Activated naive CD4-positive, alpha-beta T cell treated with anti-CD3 and anti-CD28 coated beads, Interleukin-2, amount 50 U/mL, for 72 hours (primary cell): ENCODE measurements at regions not wholly inside any gene's neighbourhood (a gene's known extent, or its start where the extent isn't known, plus 50 kb on each side); places are given as distances from the start of the nearest gene placed in this dataset.
A peak's percentile ranks its signal among the peaks of the same experiment; 100 is the strongest.

Source experiments
- ATAC-seq, 2 donors: fragments of 150-1000 bp; cut with Tn5 transposase; 2 replicates each; pipeline ENCODE4 v1.10.0; 2021; ENCODE audit warnings: mild to moderate bottlenecking in 2 of 2, moderate library complexity in 2 of 2
- DNase-seq, 2 donors: peaks; one replicate each; pipeline ENCODE4 v3.0.0; 2021 to 2022; ENCODE audit warnings: low spot score in 2 of 2
- H3K27ac Mint-ChIP-seq, 2 donors: one replicate each; pipeline ENCODE4 v1.8.0; 2022; ENCODE audit warnings: mild to moderate bottlenecking in 2 of 2, mixed read lengths in 2 of 2
- H3K36me3 Mint-ChIP-seq, 2 donors: one replicate each; pipeline ENCODE4 v1.8.0; 2022; ENCODE audit warnings: mixed read lengths in 2 of 2
- H3K9me3 Mint-ChIP-seq, 2 donors: one replicate each; pipeline ENCODE4 v1.8.0; 2022; ENCODE audit warnings: mixed read lengths in 2 of 2

DNA sequence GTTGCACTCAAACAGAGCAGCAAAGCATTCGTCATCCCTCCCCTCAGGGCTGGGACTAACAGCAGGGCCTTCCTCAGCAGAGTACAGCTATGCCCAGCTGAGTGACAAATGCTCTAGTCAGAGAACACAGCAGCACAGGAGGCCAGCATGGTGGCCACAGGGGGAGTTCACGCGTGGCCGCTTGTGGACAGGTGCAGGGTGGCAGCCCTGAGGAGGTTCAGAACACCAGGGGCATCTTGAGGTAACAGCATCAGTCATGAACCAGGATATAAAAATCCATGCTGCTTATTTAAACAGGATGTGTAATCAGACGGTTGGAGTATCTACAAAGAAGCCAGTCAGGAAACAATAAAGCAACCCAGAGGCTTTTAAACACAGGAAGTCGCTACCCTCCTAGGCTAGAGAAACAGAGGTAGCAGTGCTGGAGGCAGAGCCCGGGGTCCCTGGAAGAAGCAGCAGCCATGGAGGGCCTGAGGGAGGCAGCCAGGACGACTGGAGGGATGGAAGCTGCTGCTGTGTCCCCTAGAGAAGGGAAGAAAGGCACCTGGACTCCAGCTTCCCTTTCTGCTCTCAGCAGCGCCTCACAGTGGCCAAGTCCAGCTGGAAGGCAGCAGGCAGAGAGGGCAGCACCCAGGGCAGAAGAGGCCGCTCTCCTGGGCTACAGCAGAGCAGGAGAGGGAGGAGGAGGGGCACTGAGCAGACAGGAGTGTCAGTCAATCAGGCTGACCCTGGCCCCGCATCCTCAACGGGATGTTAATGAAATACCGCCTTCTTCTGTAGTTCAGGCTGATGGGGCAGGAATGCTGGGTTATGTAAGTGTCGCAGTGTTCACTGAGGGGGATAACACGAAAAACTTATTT is 70.8 kb upstream of the UCN3 start:
- DNase-seq, result peak; percentile 75 to 85
- Mint-ChIP-seq H3K27ac (peak overlapping the region; percentile 95 to 98), H3K9me3 (peaks cover 7 to 12% of the 10 kb centered on the region in 2 donors), H3K36me3 (peaks cover 13 to 40% of the 10 kb centered on the region in 2 donors)
- peak; percentile 64 to 79 for ATAC-seq

DNA sequence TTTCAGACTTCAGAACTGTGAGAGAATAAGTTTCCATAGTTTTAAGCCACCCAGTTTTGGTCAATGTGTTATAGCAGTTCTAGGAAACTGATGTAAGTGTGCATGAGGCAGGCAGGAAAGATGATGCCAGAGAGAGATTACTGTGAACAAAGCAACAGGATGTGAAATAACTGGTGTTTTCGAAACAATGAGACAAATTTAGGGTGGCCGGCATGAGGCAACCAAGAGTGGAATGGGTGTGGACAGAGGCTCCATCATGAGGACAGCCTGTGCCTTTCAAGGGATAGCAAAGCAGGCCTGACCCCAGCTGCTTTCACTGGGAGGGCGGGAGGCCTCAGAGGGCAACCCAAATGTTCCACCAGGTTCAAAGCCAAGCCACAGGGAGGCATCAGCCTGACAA is 67.3 kb upstream of the UCN3 start:
- peak in 1 of 2 donors; percentile 24 for DNase-seq
- Mint-ChIP-seq H3K9me3 (peaks cover 0 to 4% of the 10 kb centered on the region in 2 donors), H3K27ac (peak overlapping the region; percentile 48 to 98), H3K36me3 (peaks cover 20 to 66% of the 10 kb centered on the region in 2 donors)
- ATAC-seq, result peak; percentile 38 to 73

DNA sequence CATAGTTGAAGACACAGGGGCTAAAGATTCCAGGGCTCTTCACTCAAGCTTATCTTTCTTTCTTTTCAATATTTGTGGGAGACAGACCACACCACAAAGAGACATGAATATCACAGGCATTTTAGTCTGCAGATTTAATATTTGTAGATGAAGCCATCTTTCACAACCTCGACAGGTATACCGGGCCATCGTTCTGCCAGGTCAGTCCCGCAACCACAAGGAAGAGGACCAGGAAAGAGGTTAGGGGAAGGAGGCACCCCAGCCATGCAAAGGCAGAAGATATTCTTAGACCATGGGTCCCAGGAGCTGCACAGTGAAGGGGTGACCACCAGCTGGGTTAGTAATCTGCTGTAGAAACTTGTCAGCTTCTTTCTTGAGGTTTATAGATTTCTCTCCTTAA is 66.8 kb upstream of the UCN3 start:
- Mint-ChIP-seq H3K9me3 (peaks cover 0 to 4% of the 10 kb centered on the region in 2 donors), H3K27ac (peak overlapping the region; percentile 48 to 98), H3K36me3 (peaks cover 16 to 70% of the 10 kb centered on the region in 2 donors)
- ATAC-seq, result no peak
- DNase-seq, result no peak

DNA sequence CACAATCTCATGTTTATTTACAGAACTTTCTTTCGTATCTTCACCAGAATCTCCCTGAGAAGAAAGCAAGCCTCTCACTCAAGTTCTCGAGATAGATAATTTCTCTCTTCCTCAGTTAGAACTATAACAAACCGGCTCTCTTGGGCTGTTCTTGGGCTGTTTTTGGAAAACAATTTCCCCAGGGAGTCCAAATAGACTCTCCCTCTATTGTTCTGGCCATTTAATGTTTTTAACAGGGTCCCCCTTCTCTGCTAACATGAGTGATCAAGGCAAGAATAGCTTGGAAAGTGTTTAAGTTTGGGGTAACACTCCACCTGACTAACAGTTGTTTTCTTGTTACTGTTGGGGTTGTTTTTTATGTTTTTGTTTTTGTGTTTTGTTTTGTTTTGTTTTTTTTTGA is 64.8 kb upstream of the UCN3 start:
- peaks cover 25 to 81% of the 10 kb centered on the region in 2 donors for H3K36me3 Mint-ChIP-seq

DNA sequence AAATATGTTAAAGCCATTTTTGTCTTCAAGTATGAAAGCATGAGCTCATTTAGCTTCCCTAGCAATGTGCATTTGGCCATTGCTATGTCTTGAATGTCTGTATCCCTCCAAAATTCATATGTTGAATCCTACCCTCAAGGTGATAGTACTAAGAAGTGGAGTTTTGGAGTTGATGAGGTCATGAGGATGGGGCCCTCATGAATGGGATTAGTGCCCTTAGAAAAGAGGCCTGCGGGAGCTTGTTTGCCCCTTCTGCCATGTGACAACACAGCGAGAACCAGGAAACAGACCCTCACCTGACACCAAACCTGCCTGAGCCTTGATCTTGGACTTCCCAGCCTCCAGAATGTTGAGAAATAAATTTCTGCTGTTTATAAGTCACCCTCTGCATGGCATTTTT is 61.3 kb upstream of the UCN3 start:
- peaks cover 23 to 70% of the 10 kb centered on the region in 2 donors for H3K36me3 Mint-ChIP-seq
- ATAC-seq (no peak), DNase-seq (no peak)
- H3K9me3 Mint-ChIP-seq, result peaks cover 9 to 18% of the 10 kb centered on the region in 2 donors
- no peak overlapping the region for H3K27ac Mint-ChIP-seq

More for the DNA sequence above, 64.8 kb upstream of the UCN3 start:
- ATAC-seq (no peak), DNase-seq (no peak)
- Mint-ChIP-seq H3K9me3 (peaks cover 4 to 13% of the 10 kb centered on the region in 2 donors), H3K27ac (no peak overlapping the region)

DNA sequence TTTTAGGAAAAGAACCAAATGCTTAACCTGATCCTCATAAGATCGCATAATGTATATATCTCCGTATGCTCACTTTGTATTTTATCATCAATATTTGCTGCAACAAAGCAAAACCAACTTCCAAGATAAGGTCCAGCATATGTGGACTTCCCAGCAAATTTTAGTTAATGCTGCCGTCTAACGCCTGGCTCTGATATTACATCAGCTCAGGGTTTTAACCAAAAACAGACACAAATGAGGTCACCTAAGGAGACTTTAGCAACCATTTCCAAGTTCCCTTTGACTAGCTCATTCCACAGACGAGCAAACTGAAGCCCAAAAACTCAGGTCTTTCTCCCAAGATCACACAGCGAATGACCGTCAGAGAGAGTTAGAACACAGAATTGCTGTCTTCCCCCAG is 59.4 kb upstream of the UCN3 start:
- Mint-ChIP-seq H3K36me3 (peaks cover 23 to 56% of the 10 kb centered on the region in 2 donors), H3K9me3 (peaks cover 9 to 18% of the 10 kb centered on the region in 2 donors), H3K27ac (no peak overlapping the region)
- ATAC-seq, result no peak
- no peak for DNase-seq

DNA sequence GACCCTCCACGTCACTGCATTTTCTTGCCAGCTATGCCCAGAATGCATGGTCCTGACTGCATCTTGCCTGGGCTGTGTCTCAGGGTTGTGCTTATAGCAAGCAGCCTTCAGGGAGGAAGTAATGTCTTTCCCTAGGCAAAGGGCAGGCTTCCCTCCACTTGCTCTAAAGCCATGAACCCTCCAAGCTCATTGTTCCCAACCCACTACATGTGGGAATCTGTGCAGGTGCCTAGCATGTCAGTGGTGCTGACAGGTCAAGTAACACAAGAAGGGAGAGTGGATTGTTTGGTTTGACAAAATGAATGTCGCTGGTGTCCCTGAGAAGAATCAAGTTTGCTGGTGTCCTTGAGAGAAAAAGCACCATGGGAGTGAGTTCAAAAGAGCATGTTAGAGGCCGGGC is 53.9 kb upstream of the UCN3 start:
- H3K36me3 Mint-ChIP-seq, result peaks cover 0 to 8% of the 10 kb centered on the region in 2 donors
- H3K27ac Mint-ChIP-seq, result no peak overlapping the region
- H3K9me3 Mint-ChIP-seq, result peaks cover 5 to 16% of the 10 kb centered on the region in 2 donors
- DNase-seq (no peak), ATAC-seq (no peak)

DNA sequence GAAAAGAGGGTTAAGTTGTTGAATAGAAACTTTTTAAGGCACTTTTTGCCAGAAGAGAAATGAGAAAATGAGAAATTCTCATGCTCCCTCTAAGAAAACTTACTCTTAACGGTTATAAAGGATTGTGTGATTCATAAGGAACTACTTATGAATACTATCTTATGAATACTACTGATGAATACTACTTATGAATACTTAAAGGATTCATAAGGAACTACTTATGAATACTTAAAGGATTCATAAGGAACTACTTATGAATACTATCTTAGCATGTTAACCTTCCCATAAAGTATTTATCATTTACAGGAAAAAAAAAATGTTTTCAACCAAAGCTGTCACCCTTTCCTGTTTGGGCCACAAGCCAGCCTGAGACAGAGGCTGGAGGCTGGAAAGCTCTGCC is 53.1 kb upstream of the UCN3 start:
- DNase-seq (no peak), ATAC-seq (no peak)
- peaks cover 0 to 1% of the 10 kb centered on the region in 2 donors for H3K36me3 Mint-ChIP-seq
- no peak overlapping the region for H3K27ac Mint-ChIP-seq
- peaks cover 0 to 14% of the 10 kb centered on the region in 2 donors for H3K9me3 Mint-ChIP-seq

DNA sequence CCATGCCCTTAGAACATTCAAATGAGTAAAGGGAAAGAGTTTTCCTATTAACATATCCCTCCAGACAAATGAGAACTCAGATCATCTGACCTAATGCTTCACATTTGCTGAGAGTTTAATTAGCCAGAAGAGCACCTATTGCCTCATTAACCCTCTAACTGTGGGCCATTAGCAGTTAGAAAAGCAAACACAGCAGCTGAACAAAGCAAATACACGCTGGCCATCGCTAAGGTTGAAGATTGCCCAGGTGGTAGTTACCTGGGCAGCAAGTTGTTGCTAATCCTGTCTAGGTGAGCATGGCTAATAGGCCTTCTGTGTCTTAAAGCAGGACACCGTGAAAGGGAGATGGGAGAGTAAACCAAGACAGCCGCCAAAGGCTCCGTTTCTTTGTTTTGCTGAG is 49.9 kb upstream of the UCN3 start:
- Mint-ChIP-seq H3K27ac (no peak overlapping the region), H3K36me3 (peaks cover under 1 to 6% of the 10 kb centered on the region in 2 donors), H3K9me3 (peaks cover under 1 to 20% of the 10 kb centered on the region in 2 donors)
- ATAC-seq (no peak), DNase-seq (no peak)
